GM12875 (cell line): ENCODE measurements at regions not wholly inside any gene's neighbourhood (a gene's known extent, or its start where the extent isn't known, plus 50 kb on each side); places are given as distances from the start of the nearest gene placed in this dataset.

Source experiments
- H3K4me3 ChIP-seq: one replicate; pipeline ENCODE4 v1.5.1; 2011; ENCODE audit warnings: low read depth, low read length, control low read depth
- CTCF ChIP-seq: IDR thresholded peaks from 2 replicates; pipeline ENCODE4 v1.5.1; 2011; ENCODE audit warnings: low read depth, mild to moderate bottlenecking, control low read depth, inconsistent platforms, low read length, moderate library complexity, borderline replicate concordance; ENCODE audit not compliant: insufficient read depth

GRCh38 chr13:105395041-105395440 lies 1140.4 kb downstream of the EFNB2 start:
- no peak for TF ChIP-seq CTCF

GRCh38 chr13:105389373-105389772 lies 1146.1 kb downstream of the EFNB2 start:
- no peak overlapping the region for H3K4me3 ChIP-seq
- TF ChIP-seq CTCF: no peak

More at GRCh38 chr13:105395041-105395440, 1140.4 kb downstream of the EFNB2 start:
- H3K4me3 ChIP-seq: no peak overlapping the region

GRCh38 chr13:105377452-105377851 lies 1158.0 kb downstream of the EFNB2 start:
- TF ChIP-seq CTCF: no peak
- no peak overlapping the region for H3K4me3 ChIP-seq

- TF ChIP-seq CTCF: no peak
- no peak overlapping the region for H3K4me3 ChIP-seq
Measured at GRCh38 chr13:105370011-105370650, 1165.3 kb downstream of the EFNB2 start.

GRCh38 chr13:105368781-105369180 lies 1166.7 kb downstream of the EFNB2 start:
- no peak overlapping the region for H3K4me3 ChIP-seq
- no peak for TF ChIP-seq CTCF

GRCh38 chr13:105365831-105366230 lies 1169.6 kb downstream of the EFNB2 start:
- no peak overlapping the region for H3K4me3 ChIP-seq
- no peak for TF ChIP-seq CTCF

GRCh38 chr13:105365021-105365550 lies 1170.4 kb downstream of the EFNB2 start:
- H3K4me3 ChIP-seq: no peak overlapping the region
- TF ChIP-seq CTCF: no peak
